Astrocyte (in vitro differentiated cells and primary cell): ENCODE measurements at regions not wholly inside any gene's neighbourhood (a gene's known extent, or its start where the extent isn't known, plus 50 kb on each side); places are given as distances from the start of the nearest gene placed in this dataset.

Experiments used
- CTCF ChIP-seq: IDR thresholded peaks from 2 replicates; pipeline ENCODE4 v1.5.1; 2011; ENCODE audit warnings: low read depth, mild to moderate bottlenecking, inconsistent platforms, low read length, moderate library complexity; ENCODE audit not compliant: insufficient read depth
- EZH2 ChIP-seq: IDR thresholded peaks from 2 replicates; pipeline ENCODE4 v1.6.1; 2012; ENCODE audit warnings: mild to moderate bottlenecking, low read length, inconsistent platforms; ENCODE audit not compliant: insufficient read depth

GRCh38 chr11:15625691-15626090 is 511.0 kb downstream of the INSC start:
- no peak for TF ChIP-seq CTCF
- TF ChIP-seq EZH2: no peak
